Caco-2 (cell line): ENCODE measurements at regions not wholly inside any gene's neighbourhood (a gene's known extent, or its start where the extent isn't known, plus 50 kb on each side); places are given as distances from the start of the nearest gene placed in this dataset.

ENCODE experiments used
- BruUV-seq: library from RNA; stranded (reverse); fragments of 400-500 nt; replicated peaks from 2 replicates; lab custom pipeline; 2021; lab: Mats Ljungman, UMichigan
- CTCF ChIA-PET: fragments of 300-600 bp; sonication (Branson Sonifier 250); formaldehyde crosslinking; loops from one replicate; lab custom pipeline; 2022; ENCODE audit warnings: antibody characterized with exemption; lab: Charles Lee
- POLR2A ChIA-PET: fragments of 300-600 bp; sonication (Branson Sonifier 250); formaldehyde crosslinking; loops from one replicate; lab custom pipeline; 2022; ENCODE audit warnings: antibody characterized with exemption; lab: Charles Lee
- DNase-seq, 2 experiments: peaks; one replicate each; pipeline versions ENCODE4 v3.0.0 to v3.0.0-alpha.2; 2020 to 2022
- H3K27me3 ChIP-seq: replicated peaks from 2 replicates; pipeline ENCODE4 v1.6.0; 2011; ENCODE audit warnings: low read length; ENCODE audit not compliant: control insufficient read depth, insufficient read depth
- H3K36me3 ChIP-seq: 2 replicates; pipeline ENCODE4 v1.5.1; 2011; ENCODE audit warnings: low read length; ENCODE audit not compliant: control insufficient read depth, insufficient read depth
- H3K4me1 ChIP-seq: fragments of 250-450 bp; sonication (Bioruptor Pico); 2 replicates; pipeline ENCODE4 v1.5.1; 2020; ENCODE audit warnings: mild to moderate bottlenecking
- H3K4me3 ChIP-seq: 2 replicates; pipeline ENCODE4 v1.5.1; 2011; ENCODE audit warnings: low read depth, mild to moderate bottlenecking, control low read depth, low read length
- H3K9me3 ChIP-seq: fragments of 250-450 bp; sonication (Bioruptor Pico); 2 replicates; pipeline ENCODE4 v1.5.1; 2020; ENCODE audit warnings: mild to moderate bottlenecking, moderate library complexity
- H3K27ac Mint-ChIP-seq: one replicate; pipeline ENCODE4 v1.8.0; 2022; ENCODE audit warnings: mixed read lengths; ENCODE audit not compliant: unreplicated experiment
- H3K27me3 Mint-ChIP-seq: one replicate; pipeline ENCODE4 v1.8.0; 2022; ENCODE audit warnings: mixed read lengths; ENCODE audit not compliant: insufficient read depth, unreplicated experiment
- H3K36me3 Mint-ChIP-seq: one replicate; pipeline ENCODE4 v1.8.0; 2022; ENCODE audit warnings: mild to moderate bottlenecking, mixed read lengths; ENCODE audit not compliant: insufficient read depth, unreplicated experiment
- H3K4me1 Mint-ChIP-seq: one replicate; pipeline ENCODE4 v1.8.0; 2022; ENCODE audit warnings: low read depth, mixed read lengths; ENCODE audit not compliant: unreplicated experiment
- H3K4me3 Mint-ChIP-seq: one replicate; pipeline ENCODE4 v1.8.0; 2022; ENCODE audit warnings: mild to moderate bottlenecking, moderate library complexity, mixed read lengths; ENCODE audit not compliant: unreplicated experiment
- H3K9me3 Mint-ChIP-seq: one replicate; pipeline ENCODE4 v1.8.0; 2022; ENCODE audit warnings: mixed read lengths; ENCODE audit not compliant: unreplicated experiment
- intact Hi-C: fragments of 100-400 bp; cut with micrococcal nuclease; formaldehyde crosslinking; loops from one replicate; pipeline ENCODE4 v1.10.0; 2022; ENCODE audit not compliant: unreplicated experiment
- TF ChIP-seq, protein P1 (sequence below), 2 experiments: fragments of 200-600 bp in 1 of 2; IDR thresholded peaks; 1 replicate in 1 of 2; 2 replicates in 1 of 2; pipeline versions ENCODE4 v1.5.1 to v1.8.0; 2011 to 2022; ENCODE audit warnings: antibody characterized with exemption in 1 of 2, control low read depth in 1 of 2, inconsistent platforms in 1 of 2, low read depth in 1 of 2, low read length in 1 of 2, mild to moderate bottlenecking in 1 of 2, moderate library complexity in 1 of 2; ENCODE audit not compliant: insufficient read depth in 1 of 2, severe bottlenecking in 1 of 2, unreplicated experiment in 1 of 2

GRCh38 chr2:239663364-239663924 lies 262.6 kb upstream of the HDAC4 start:
- BruUV-seq: no TSS peak
- Mint-ChIP-seq H3K36me3 (no peaks in the 10 kb centered on the region), H3K4me3 (no peak overlapping the region), H3K9me3 (no peaks in the 10 kb centered on the region), H3K4me1 (no peaks in the 10 kb centered on the region), H3K27ac (no peak overlapping the region), H3K27me3 (peaks cover 15% of the 10 kb centered on the region)
- ChIA-PET POLR2A (no interaction called here), CTCF (no interaction called here)
- TF ChIP-seq, protein P1, sequence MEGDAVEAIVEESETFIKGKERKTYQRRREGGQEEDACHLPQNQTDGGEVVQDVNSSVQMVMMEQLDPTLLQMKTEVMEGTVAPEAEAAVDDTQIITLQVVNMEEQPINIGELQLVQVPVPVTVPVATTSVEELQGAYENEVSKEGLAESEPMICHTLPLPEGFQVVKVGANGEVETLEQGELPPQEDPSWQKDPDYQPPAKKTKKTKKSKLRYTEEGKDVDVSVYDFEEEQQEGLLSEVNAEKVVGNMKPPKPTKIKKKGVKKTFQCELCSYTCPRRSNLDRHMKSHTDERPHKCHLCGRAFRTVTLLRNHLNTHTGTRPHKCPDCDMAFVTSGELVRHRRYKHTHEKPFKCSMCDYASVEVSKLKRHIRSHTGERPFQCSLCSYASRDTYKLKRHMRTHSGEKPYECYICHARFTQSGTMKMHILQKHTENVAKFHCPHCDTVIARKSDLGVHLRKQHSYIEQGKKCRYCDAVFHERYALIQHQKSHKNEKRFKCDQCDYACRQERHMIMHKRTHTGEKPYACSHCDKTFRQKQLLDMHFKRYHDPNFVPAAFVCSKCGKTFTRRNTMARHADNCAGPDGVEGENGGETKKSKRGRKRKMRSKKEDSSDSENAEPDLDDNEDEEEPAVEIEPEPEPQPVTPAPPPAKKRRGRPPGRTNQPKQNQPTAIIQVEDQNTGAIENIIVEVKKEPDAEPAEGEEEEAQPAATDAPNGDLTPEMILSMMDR (IDR thresholded peaks at IDR 0.05; ENCODE audit: insufficient read depth in 1 of 2, low read depth in 1 of 2, low read length in 1 of 2, severe bottlenecking in 1 of 2, unreplicated experiment in 1 of 2): no peak
- H3K36me3 ChIP-seq: no peaks in the 10 kb centered on the region
- no peaks in the 10 kb centered on the region for H3K9me3 ChIP-seq
- intact Hi-C loops: no loop called here
- DNase-seq: no peak
- no peak overlapping the region for H3K4me3 ChIP-seq
- H3K27me3 ChIP-seq: no peaks in the 10 kb centered on the region
- no peaks in the 10 kb centered on the region for H3K4me1 ChIP-seq

GRCh38 chr2:239662413-239663120 lies 261.7 kb upstream of the HDAC4 start:
- H3K36me3 Mint-ChIP-seq: no peaks in the 10 kb centered on the region
- TF ChIP-seq, protein P1 (IDR thresholded peaks at IDR 0.05; ENCODE audit: insufficient read depth in 1 of 2, low read depth in 1 of 2, low read length in 1 of 2, severe bottlenecking in 1 of 2, unreplicated experiment in 1 of 2): no peak
- H3K27me3 ChIP-seq: no peaks in the 10 kb centered on the region
- no peak for DNase-seq
- POLR2A ChIA-PET: no interaction called here
- no peak overlapping the region for H3K4me3 ChIP-seq
- no peaks in the 10 kb centered on the region for H3K9me3 Mint-ChIP-seq
- CTCF ChIA-PET: no interaction called here
- no peak overlapping the region for H3K27ac Mint-ChIP-seq
- H3K9me3 ChIP-seq: no peaks in the 10 kb centered on the region
- no peaks in the 10 kb centered on the region for H3K36me3 ChIP-seq
- H3K4me1 ChIP-seq: no peaks in the 10 kb centered on the region
- intact Hi-C loops: no loop called here
- H3K4me3 Mint-ChIP-seq: no peak overlapping the region
- peaks cover 20% of the 10 kb centered on the region for H3K27me3 Mint-ChIP-seq
- BruUV-seq: no TSS peak
- no peaks in the 10 kb centered on the region for H3K4me1 Mint-ChIP-seq

DNA sequence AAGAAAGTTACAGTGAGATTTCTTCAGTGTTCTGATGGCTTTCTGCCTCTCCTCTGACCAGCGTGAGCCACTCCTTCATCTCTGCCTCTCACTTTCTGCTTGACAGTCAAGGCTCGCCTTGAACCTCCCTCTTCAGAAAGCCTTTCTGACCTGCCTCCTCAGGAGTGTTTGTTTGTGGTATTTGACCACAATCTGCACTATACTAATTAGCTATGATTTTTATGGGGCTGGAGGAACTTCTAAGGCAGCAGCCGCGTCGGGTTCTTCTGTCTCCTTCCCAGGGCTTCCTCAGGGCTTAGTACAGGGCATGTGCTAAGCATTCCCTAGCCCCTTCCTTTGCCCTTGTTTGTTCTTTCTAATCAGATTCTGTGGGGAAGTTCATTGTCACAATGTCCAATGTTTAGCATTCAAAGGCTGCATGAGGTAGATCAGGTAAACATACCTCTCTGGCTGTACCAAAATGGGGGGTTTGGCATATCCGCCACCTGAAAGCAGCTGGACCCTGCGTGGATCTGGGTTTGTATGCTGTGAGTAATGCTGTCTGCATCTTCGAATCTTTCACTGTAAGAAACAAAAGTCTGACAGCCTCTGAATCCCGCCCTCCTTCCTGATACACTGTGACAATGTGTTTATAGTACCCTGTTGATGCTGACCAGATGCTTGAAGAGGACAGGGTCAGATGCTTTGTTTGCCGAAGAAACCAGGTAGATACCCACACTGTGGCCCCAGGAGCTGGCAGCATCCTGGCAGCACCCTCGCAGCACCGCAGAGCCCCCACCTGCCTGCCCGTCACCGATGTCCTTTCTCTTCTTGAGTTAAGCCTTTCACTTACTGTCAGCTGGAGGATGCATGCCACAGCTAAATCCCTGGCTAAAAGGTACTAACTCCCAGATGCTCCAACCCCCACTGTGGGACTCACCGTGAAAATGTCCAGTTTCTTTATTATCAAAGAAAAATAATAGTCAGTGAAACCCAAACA lies 260.8 kb upstream of the HDAC4 start:
- no peaks in the 10 kb centered on the region for H3K4me1 ChIP-seq
- no peak overlapping the region for H3K27ac Mint-ChIP-seq
- no TSS peak for BruUV-seq
- TF ChIP-seq, protein P1 (IDR thresholded peaks at IDR 0.05; ENCODE audit: insufficient read depth in 1 of 2, low read depth in 1 of 2, low read length in 1 of 2, severe bottlenecking in 1 of 2, unreplicated experiment in 1 of 2): no peak
- no peak overlapping the region for H3K4me3 ChIP-seq
- intact Hi-C loops: no loop called here
- ChIA-PET POLR2A (no interaction called here), CTCF (no interaction called here)
- no peaks in the 10 kb centered on the region for H3K9me3 ChIP-seq
- no peaks in the 10 kb centered on the region for H3K36me3 Mint-ChIP-seq
- no peak overlapping the region for H3K4me3 Mint-ChIP-seq
- H3K36me3 ChIP-seq: no peaks in the 10 kb centered on the region
- no peaks in the 10 kb centered on the region for H3K27me3 ChIP-seq
- H3K9me3 Mint-ChIP-seq: no peaks in the 10 kb centered on the region
- no peak for DNase-seq
- H3K4me1 Mint-ChIP-seq: no peaks in the 10 kb centered on the region
- peaks cover 18% of the 10 kb centered on the region for H3K27me3 Mint-ChIP-seq
